H9 (cell line): ENCODE measurements at regions not wholly inside any gene's neighbourhood (a gene's known extent, or its start where the extent isn't known, plus 50 kb on each side); places are given as distances from the start of the nearest gene placed in this dataset.

Source experiments
- DNase-seq: peaks from one replicate; pipeline ENCODE4 v3.0.0-alpha.2; 2017
- H2AFZ ChIP-seq: one replicate; pipeline ENCODE4 v1.6.1; 2013; ENCODE audit warnings: mild to moderate bottlenecking, low read length, control low read depth, moderate library complexity
- H2AK5ac ChIP-seq: 2 replicates; pipeline ENCODE4 v1.6.1; 2013; ENCODE audit warnings: low read length, control low read depth, mixed read lengths; ENCODE audit not compliant: insufficient read length
- H2BK120ac ChIP-seq: one replicate; pipeline ENCODE4 v1.6.1; 2013; ENCODE audit warnings: low read depth, mild to moderate bottlenecking, low read length, control low read depth, inconsistent platforms; ENCODE audit not compliant: poor library complexity, severe bottlenecking
- H2BK12ac ChIP-seq: 2 replicates; pipeline ENCODE4 v1.6.1; 2013; ENCODE audit warnings: low read length, control low read depth, mixed read lengths, low read depth; ENCODE audit not compliant: insufficient read length
- H2BK15ac ChIP-seq: 2 replicates; pipeline ENCODE4 v1.6.1; 2013; ENCODE audit warnings: low read depth, low read length, control low read depth
- H2BK20ac ChIP-seq: one replicate; pipeline ENCODE4 v1.6.1; 2013; ENCODE audit warnings: low read depth, mild to moderate bottlenecking, low read length, control low read depth, inconsistent platforms; ENCODE audit not compliant: poor library complexity, severe bottlenecking
- H2BK5ac ChIP-seq: 2 replicates; pipeline ENCODE4 v1.6.1; 2013; ENCODE audit warnings: low read length, control low read depth, mixed read lengths; ENCODE audit not compliant: insufficient read length
- H3K14ac ChIP-seq: 2 replicates; pipeline ENCODE4 v1.6.1; 2013; ENCODE audit warnings: low read length, control low read depth; ENCODE audit not compliant: insufficient read depth
- H3K18ac ChIP-seq: 2 replicates; pipeline ENCODE4 v1.6.1; 2013; ENCODE audit warnings: low read depth, mild to moderate bottlenecking, mixed read lengths, low read length, control low read depth; ENCODE audit not compliant: insufficient read length
- H3K23ac ChIP-seq: 2 replicates; pipeline ENCODE4 v1.6.1; 2013; ENCODE audit warnings: low read length, control low read depth, mixed read lengths, low read depth; ENCODE audit not compliant: insufficient read length
- H3K23me2 ChIP-seq: 2 replicates; pipeline ENCODE4 v1.6.1; 2013; ENCODE audit warnings: low read depth, mild to moderate bottlenecking, mixed read lengths, low read length, control low read depth; ENCODE audit not compliant: insufficient read length, poor library complexity, severe bottlenecking
- H3K27ac ChIP-seq: 2 replicates; pipeline ENCODE4 v1.5.1; 2013; ENCODE audit warnings: low read length, control low read depth, mixed read lengths, low read depth; ENCODE audit not compliant: insufficient read length
- H3K27me3 ChIP-seq: 2 replicates; pipeline ENCODE4 v1.6.1; 2013; ENCODE audit warnings: low read length, control low read depth, inconsistent platforms; ENCODE audit not compliant: insufficient read depth
- H3K4ac ChIP-seq: 2 replicates; pipeline ENCODE4 v1.6.1; 2013; ENCODE audit warnings: low read depth, mild to moderate bottlenecking, control low read depth, inconsistent platforms, low read length, moderate library complexity
- H3K4me1 ChIP-seq: 2 replicates; pipeline ENCODE4 v1.6.1; 2013; ENCODE audit warnings: low read length, control low read depth, inconsistent platforms; ENCODE audit not compliant: insufficient read depth
- H3K4me2 ChIP-seq: 2 replicates; pipeline ENCODE4 v1.6.1; 2013; ENCODE audit warnings: low read length, control low read depth, mixed read lengths; ENCODE audit not compliant: insufficient read length, insufficient read depth
- H3K56ac ChIP-seq: 2 replicates; pipeline ENCODE4 v1.6.1; 2013; ENCODE audit warnings: low read depth, mild to moderate bottlenecking, mixed read lengths, low read length, control low read depth; ENCODE audit not compliant: insufficient read length
- H3K79me1 ChIP-seq: 2 replicates; pipeline ENCODE4 v1.6.1; 2013; ENCODE audit warnings: low read depth, mild to moderate bottlenecking, moderate library complexity, low read length, control low read depth, inconsistent platforms; ENCODE audit not compliant: insufficient read depth, poor library complexity, severe bottlenecking
- H3K79me2 ChIP-seq: 2 replicates; pipeline ENCODE4 v1.6.1; 2013; ENCODE audit warnings: low read length, control low read depth, inconsistent platforms; ENCODE audit not compliant: insufficient read depth
- H3K9ac ChIP-seq: 2 replicates; pipeline ENCODE4 v1.6.1; 2013; ENCODE audit warnings: low read length, control low read depth, mixed read lengths; ENCODE audit not compliant: insufficient read length; ENCODE audit errors: extremely low read depth
- H3K9me3 ChIP-seq: one replicate; pipeline ENCODE4 v1.6.1; 2013; ENCODE audit warnings: low read depth, low read length, inconsistent platforms; ENCODE audit not compliant: control insufficient read depth
- H3T11ph ChIP-seq: one replicate; pipeline ENCODE4 v1.6.1; 2013; ENCODE audit warnings: mild to moderate bottlenecking, low read length, control low read depth, inconsistent platforms
- H4K20me1 ChIP-seq: one replicate; pipeline ENCODE4 v1.6.1; 2013; ENCODE audit not compliant: control insufficient read depth, insufficient read length, insufficient read depth
- H4K5ac ChIP-seq: 2 replicates; pipeline ENCODE4 v1.6.1; 2013; ENCODE audit warnings: low read depth, mild to moderate bottlenecking, mixed read lengths, low read length, control low read depth; ENCODE audit not compliant: insufficient read length
- H4K8ac ChIP-seq: replicated peaks from 2 replicates; pipeline ENCODE4 v1.6.1; 2013; ENCODE audit warnings: low read length, control low read depth, mixed read lengths, low read depth; ENCODE audit not compliant: insufficient read length
- H4K91ac ChIP-seq: 2 replicates; pipeline ENCODE4 v1.6.1; 2013; ENCODE audit warnings: low read depth, mild to moderate bottlenecking, moderate library complexity, mixed read lengths, low read length, control low read depth; ENCODE audit not compliant: insufficient read length
- H3K27ac Mint-ChIP-seq, 3 experiments: 2 replicates in 2 of 3; 3 replicates in 1 of 3; pipeline ENCODE4 v1.8.0; 2020 to 2021; ENCODE audit warnings: mixed read lengths in 3 of 3, mild to moderate bottlenecking in 1 of 3, moderate library complexity in 1 of 3
- H3K27me3 Mint-ChIP-seq: 2 replicates; pipeline ENCODE4 v1.8.0; 2021; ENCODE audit warnings: low read depth, mild to moderate bottlenecking, moderate library complexity, mixed read lengths
- H3K36me3 Mint-ChIP-seq, 3 experiments: 2 replicates in 2 of 3; 3 replicates in 1 of 3; pipeline ENCODE4 v1.8.0; 2020 to 2021; ENCODE audit warnings: low read depth in 3 of 3, mixed read lengths in 3 of 3; ENCODE audit not compliant: insufficient read depth in 1 of 3
- H3K4me1 Mint-ChIP-seq, 2 experiments: 2 replicates each; pipeline ENCODE4 v1.8.0; 2020; ENCODE audit warnings: mixed read lengths in 2 of 2
- H3K4me3 Mint-ChIP-seq, 2 experiments: 2 replicates in 1 of 2; 3 replicates in 1 of 2; pipeline ENCODE4 v1.8.0; 2020 to 2021; ENCODE audit warnings: mild to moderate bottlenecking in 2 of 2, mixed read lengths in 2 of 2, moderate library complexity in 1 of 2
- H3K9me3 Mint-ChIP-seq, 2 experiments: 2 replicates in 1 of 2; 3 replicates in 1 of 2; pipeline ENCODE4 v1.8.0; 2020; ENCODE audit warnings: mild to moderate bottlenecking in 2 of 2, mixed read lengths in 2 of 2, moderate library complexity in 1 of 2
- CTCF ChIP-seq: fragments of 200-600 bp; sonication (generic); conservative IDR thresholded peaks from 3 replicates; pipeline ENCODE4 v1.8.0; 2021; ENCODE audit warnings: antibody characterized with exemption, mild to moderate bottlenecking
- WGBS: extraction: QIAGEN DNeasy Blood & Tissue Kit; methylation state at CpG from one replicate; pipeline ENCODE4 v1.1.7; 2013; ENCODE audit warnings: missing lambda C conversion rate, low lambda C conversion rate, mixed read lengths; ENCODE audit not compliant: insufficient read length; ENCODE audit errors: extremely low coverage; 5-methylcytosine and 5-hydroxymethylcytosine counted together

DNA sequence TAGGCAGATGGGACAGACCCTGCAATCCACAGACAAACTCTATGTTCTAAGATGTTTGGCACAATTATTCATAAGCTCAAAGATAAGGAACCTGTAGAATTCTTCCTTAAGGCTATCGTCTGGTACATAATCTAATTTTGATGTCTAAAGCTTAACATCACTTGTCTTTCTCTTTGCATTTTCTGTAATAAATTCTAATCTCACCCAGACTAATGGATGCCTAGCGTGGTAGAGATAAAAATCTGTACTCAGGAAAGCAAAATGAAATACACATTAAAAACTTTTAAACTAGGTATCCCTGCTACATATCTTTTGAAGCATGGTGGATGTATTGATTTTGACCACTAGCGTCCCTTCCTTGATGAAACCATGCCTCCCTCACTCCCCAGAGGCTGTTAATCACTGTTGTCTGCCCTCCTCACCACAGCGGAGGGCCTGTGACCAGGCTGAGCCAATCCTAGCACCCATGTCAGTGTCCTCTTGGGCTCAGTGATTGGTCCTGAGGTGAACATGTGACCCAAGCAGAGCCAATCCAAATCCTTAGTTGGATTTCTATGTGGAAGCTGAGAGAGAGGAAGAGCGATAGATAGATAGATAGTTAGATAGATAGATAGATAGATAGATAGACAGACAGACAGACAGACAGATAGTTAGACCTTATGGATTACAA lies 82.2 kb upstream of the GRK3 start:
- H2BK5ac ChIP-seq = no peak overlapping the region
- no peak overlapping the region for H4K91ac ChIP-seq
- WGBS = no CpG with 5 or more reads among the region's 5 CpGs
- H3K4me2 ChIP-seq = no peak overlapping the region
- no peak overlapping the region for H3K18ac ChIP-seq
- no peak overlapping the region for H2AFZ ChIP-seq
- H3K79me1 ChIP-seq = no peaks in the 10 kb centered on the region
- no peaks in the 10 kb centered on the region for H3K27me3 Mint-ChIP-seq
- H3K23me2 ChIP-seq = no peaks in the 10 kb centered on the region
- H3K56ac ChIP-seq = no peak overlapping the region
- no peak for TF ChIP-seq CTCF
- no peaks in the 10 kb centered on the region for H3K4me1 ChIP-seq
- H4K20me1 ChIP-seq = no peaks in the 10 kb centered on the region
- no peak overlapping the region for H4K5ac ChIP-seq
- no peak overlapping the region for H3K27ac Mint-ChIP-seq
- no peak overlapping the region for H3T11ph ChIP-seq
- no peak overlapping the region for H3K23ac ChIP-seq
- no peak overlapping the region for H2AK5ac ChIP-seq
- H3K4me1 Mint-ChIP-seq = no peaks in the 10 kb centered on the region
- no peak overlapping the region for H2BK15ac ChIP-seq
- no peak overlapping the region for H2BK12ac ChIP-seq
- no peaks in the 10 kb centered on the region for H3K27me3 ChIP-seq
- H3K9me3 ChIP-seq = no peaks in the 10 kb centered on the region
- no peak overlapping the region for H3K9ac ChIP-seq
- H3K36me3 Mint-ChIP-seq = peaks cover 36 to 57% (median 57%) of the 10 kb centered on the region in 3 experiments
- H3K4ac ChIP-seq = no peak overlapping the region
- H3K27ac ChIP-seq = no peak overlapping the region
- no peak overlapping the region for H3K14ac ChIP-seq
- H3K4me3 Mint-ChIP-seq = no peak overlapping the region
- H2BK20ac ChIP-seq = no peak overlapping the region
- DNase-seq = no peak
- peaks cover 3 to 8% of the 10 kb centered on the region in 2 experiments; a peak in 4 of 5 replicates for H3K9me3 Mint-ChIP-seq
- H3K79me2 ChIP-seq = no peaks in the 10 kb centered on the region
- H4K8ac ChIP-seq = no peak overlapping the region
- no peak overlapping the region for H2BK120ac ChIP-seq
